GM21367 (cell line): ENCODE measurements at regions not wholly inside any gene's neighbourhood (a gene's known extent, or its start where the extent isn't known, plus 50 kb on each side); places are given as distances from the start of the nearest gene placed in this dataset.

Experiments used
- ATAC-seq: cut with Tn5 transposase; IDR thresholded peaks from one replicate; pipeline ENCODE4 v1.9.1; 2021; ENCODE audit not compliant: unreplicated experiment

DNA sequence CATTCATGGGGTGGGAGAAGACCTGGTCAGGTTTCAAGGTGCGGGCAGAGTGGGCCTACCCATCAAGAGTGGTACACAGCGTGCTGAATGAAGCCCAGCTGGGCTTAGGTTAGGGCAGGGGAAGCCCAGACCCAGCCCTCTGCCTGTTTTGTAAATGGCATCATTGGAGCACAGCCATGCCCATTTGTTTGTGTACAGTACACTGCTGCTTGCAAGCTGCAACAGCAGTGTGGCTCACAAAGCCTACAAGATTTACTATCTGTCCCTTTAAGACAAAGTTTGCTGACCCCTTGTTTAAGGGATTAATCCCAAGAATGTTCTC is 230.1 kb upstream of the TNRC6C start:
- no peak for ATAC-seq

DNA sequence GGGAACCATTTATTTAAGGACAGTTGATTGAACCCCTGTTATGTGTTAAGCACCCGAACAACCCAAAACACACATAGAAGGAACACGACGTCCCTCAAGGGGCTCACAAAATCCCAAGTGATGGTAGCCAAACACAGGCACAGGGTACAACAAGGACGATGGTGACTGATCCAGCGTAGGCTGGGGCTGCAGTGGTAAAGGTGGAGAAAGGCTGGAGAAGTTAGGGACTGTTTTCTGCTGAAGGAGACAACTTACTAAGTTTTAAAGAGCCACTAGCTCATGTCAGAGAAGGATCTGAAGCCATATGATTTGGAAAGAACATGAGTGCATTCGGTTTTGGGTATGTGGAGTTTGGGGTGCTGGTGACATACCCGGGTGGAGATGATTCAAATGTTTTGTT is 229.6 kb upstream of the TNRC6C start:
- no peak for ATAC-seq

DNA sequence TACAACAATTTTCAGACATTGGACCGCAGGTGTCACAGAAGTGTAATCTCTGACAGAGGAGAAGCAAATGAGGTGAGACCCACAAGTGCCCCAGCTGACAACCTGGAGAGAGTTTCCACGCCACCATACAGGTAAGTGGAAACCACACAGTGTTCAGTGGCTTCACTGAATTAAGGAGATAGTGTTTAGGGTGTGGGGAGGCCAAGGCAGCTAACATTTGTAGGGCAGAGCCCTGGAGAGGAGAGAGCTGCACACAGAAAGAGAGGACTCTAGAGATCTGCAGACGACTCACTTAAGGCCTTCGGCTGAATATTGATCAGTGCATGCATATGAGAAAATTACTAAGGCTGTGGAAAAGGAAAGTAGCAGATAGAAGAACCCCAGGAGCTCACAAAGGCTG is 228.9 kb upstream of the TNRC6C start:
- no peak for ATAC-seq

DNA sequence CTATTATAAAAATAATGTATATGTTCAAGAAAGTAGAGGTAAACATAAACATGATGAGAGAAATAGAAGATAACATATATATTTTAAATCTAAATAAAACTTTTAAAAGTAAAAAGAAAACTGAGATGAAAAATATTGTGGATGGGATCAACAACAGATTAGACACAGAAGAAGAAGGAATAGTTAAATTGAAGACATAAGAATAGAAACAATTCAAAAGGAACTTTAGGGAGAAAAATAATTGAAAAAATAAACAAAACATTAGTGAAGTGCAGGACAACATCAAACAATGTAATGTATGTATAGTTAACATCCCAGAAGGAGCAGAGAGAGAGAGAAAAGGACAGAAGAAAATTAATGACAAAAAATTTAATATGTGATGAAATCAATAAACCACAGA is 228.1 kb upstream of the TNRC6C start:
- no peak for ATAC-seq

DNA sequence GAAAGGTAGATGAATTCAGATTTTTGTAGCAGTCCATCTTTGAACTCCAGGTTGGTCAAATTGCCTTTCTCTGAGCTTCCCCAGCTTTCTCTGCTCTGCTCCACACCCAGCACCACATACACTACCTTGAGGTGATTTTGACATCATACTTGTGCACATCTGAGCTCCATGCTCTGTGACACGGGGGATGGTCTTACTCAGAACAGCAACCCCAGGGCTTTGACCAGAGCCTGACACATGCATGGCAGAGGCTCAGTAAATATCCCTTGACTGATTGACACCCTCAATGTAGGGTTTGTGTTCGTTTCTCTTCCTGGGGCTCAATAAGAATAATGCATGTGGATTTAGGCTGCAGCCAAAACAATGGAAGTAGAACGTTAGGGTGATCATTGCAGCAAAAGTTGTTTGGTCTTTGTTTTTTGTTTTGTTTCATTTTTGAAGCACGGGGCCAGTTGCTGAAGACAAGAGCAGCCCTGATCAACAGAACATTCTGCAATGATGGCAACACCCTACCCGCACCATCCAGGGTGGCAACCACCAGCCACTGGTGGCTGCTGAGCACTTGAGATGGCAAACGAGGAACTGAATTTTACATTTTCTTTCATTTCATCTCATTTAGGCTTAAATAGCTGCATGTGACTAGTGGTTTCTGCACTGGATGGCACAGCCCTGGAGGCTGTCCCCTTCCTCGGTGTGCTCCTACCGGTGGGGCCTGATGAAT is 224.8 kb upstream of the TNRC6C start:
- no peak for ATAC-seq

DNA sequence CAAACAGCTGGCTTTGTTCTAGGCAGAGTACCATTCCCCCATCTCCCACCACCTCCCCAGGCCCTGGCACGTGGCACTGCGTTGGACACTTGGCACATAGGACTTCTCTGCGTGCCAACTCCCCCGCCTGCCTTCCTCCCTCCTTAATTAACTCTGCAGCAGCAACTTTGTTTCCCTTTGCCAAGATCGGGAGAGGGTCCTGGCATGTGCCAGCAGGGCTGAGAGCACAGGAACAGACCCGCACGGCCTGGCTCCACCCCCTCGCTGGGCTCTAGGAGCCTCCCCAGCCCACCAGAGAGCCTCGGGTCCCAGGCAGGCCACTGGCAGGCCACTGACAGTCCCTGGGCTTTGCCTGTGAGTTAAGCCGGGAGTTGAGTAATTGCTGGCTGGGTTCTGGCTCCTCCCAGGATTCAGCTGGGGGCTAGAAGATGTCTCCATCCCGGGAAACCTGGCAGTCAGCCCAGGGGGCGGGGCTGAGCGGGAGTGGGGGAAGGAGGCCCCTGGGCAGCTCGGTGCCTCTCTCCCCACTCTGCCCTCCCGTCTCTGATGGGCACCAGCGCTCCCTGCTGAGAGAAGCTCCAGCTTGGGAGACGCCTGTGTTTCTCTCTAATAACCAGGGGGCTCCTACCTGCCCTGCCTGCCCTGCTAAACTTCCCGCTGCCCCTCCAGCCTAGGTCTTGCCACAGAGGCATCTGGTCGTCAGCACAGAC is 224.0 kb upstream of the TNRC6C start:
- ATAC-seq: no peak

DNA sequence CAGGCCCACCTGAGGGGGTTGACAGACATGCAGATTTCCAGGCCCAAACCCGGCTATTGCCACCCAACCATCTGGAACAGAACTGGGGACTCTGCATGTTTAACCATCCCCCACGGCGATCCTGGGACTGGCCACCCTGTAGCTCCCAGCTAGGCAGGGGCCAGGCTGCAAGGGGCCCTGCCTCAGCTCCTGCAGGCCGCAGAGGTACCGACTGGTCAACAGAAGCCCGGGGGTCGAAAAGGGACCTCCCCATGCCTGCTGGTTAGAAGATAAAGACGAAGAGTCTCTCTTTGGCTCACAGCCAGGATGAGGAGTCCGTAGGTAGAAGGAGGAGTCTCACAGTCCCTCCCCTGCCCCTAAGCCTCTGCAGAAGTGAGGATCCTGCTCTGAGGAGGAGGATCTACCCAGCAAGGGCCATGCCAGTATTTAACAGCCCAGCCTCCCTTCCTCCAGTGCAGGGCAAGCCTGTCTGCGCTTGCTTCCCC is 223.4 kb upstream of the TNRC6C start:
- ATAC-seq: no peak

DNA sequence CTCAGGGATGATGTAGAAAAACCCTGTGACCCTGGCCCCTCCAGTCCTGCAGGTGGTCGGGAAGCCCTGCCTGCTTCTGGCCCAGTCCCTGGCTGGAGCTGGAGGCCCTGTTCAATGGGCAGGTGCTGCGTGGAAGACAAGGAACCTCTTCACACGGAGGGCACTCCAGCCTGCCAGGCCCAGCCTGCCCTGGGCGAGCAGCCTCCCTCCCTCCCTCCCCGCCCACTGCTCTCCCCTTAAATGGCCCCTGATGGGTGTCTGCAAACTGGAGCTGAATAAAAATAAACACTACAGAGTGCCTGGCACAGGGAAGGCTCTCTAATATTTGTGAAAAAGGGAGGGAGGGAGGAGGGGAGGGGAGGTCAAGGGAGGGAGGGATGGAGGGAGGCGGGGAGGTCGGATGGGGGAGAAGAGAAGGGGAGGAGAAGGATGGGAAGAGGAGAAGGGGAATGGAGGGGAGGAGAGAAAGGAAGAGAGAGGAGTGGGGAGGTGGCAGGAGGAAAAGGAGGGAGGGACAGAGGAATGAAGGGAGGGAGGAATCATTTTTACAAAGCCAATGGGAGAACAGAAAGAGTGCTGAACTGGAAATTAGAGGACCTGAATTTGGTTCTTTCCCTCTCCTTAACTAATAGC is 222.8 kb upstream of the TNRC6C start:
- ATAC-seq: no peak

DNA sequence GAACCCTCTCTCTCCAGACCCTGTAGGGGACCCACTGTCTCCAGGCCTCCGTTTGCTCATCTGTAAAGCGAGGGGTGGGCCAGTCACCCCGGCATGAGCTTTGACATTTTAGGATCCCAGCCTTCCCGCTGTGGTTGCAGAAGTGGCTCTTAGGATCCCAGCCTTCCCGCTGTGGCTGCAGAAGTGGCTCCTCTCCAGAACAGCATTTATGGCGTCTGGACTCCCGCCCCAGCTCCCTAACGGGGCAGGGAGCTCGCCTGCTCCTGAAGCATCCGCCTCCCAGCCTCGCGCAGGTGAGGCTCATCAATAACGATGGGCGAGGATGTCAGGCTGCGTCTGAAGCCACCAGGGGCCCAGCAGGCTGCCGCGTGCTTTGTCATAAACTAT is 222.3 kb upstream of the TNRC6C start:
- ATAC-seq: no peak

DNA sequence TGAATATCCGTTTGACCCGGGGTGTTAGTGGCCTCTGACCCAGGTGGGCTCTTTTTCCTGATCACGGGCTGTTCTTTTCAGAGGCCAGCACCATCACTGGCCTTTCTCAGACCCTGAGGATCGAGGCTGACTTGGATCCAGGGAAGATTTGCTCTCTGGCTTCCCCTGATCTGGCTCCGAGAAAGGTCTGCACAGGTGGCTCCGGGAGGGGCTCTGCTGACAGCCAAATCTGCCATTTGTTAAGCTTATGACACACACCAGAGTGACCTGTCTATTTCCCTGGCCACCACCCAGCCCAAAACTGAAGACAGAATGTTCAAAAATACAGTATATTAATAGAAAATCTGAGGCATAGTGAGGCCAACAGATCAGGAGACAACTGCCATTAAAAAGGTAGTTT is 221.8 kb upstream of the TNRC6C start:
- ATAC-seq: no peak

DNA sequence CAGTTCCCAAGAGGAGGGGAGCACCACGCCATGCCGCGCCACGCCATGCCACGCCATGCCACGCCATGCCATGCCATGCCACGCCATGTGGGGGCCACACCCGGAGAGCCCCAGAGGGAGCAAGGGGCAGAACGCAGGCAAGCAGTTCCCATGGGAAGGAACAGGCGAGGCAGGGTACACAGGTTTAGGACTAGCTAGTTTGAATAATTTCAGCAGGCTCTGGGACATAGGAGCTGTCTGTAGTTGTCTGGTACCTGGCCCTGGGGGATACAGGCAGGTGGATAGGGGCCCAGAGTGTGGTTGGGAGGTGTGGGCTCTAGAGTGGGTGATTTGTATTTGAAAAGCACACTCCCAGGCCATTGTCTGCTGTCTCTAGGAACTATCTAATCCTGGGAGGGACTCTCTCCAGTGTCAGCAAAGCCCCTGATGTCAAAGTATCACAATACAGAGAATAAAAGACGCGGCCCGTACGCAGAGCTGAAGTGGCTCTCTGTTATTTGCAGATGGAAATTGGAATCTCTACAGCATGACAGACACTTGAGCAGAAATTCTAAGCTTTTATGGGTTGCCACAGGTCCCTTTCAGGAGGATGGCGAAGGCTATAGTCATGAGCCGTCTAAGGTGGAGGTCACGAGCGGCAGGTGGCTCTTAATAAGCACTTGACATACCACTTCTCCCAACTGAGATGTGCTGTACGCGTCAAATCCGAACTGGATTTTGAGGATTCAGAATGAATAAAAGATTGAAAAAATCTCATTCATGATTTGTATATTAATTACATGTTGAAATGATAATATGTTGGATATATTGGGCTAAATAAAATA is 220.8 kb upstream of the TNRC6C start:
- ATAC-seq: no peak

DNA sequence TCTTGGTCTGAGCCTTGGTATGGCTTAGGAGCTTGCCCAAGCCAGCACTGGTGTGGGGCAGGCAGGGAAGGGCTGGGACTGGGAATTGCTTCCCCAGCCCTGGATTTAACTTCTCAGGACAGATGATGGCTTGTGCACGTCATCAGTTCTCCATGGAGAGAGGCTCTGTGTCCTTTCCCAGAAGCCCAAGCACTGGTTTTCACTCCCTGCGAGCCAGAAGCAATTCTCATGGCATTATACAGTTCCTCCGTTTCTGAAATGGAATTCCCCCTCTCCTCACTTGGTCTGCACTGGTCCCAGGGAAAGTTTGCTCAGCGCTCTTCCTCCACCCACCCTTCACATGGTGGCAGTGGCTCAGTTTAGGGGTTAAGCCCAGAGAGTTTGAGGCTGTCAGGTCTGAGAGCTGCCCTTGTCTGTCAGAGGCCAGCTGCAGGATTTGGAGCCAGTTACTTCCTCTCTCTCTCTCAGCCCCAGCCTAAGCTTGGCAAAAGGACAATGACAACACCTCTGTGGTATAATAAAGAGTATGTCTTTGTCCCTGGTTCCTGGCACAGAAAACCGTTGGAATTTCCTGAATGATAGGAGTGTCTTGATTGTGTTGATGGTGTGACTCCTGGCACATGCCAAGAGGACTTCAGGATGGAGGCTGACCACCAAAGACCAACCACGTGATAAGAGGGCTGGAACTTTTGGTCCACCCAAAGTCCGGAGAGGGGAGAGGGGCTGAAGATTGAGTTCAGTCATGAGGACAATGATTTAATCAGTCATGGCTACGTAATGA is 219.6 kb upstream of the TNRC6C start:
- ATAC-seq: no peak

DNA sequence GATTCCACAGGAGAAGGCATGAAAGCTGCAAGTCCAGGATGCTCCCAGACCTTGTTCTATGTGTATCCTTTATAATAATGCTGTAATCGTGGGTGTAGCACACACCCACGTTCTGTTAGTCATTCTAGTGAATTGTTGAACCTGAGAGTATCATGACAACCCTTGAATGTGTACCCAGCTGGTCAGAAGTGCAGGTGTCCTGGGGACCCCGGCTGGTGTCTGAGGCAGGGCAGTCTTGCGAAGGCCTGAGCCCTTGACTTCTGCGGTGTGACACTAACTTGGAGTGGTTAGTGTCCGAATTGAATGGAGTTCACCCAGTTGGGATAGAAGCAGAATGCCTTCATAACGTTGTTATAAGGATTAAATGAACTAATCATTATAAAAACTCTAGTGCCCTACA is 218.0 kb upstream of the TNRC6C start:
- no peak for ATAC-seq

DNA sequence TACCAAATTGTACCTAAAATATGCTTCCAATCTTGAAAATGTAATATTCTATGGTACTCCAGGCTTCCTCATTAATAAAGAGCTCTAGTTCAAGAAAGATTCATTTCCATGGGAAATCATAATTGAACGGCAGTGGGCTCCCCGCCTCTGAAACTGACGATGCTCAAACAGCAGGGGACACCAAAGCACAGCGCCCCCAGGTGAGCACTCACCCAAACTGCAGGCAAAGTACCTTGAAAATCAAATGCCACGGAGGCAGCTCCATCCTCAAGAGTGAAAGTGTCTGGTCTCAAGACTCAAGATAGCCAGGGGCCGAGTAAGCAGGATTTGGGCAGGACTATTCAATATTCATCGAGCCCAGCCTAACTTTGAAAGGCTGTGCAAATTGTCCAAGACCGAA is 217.4 kb upstream of the TNRC6C start:
- no peak for ATAC-seq

DNA sequence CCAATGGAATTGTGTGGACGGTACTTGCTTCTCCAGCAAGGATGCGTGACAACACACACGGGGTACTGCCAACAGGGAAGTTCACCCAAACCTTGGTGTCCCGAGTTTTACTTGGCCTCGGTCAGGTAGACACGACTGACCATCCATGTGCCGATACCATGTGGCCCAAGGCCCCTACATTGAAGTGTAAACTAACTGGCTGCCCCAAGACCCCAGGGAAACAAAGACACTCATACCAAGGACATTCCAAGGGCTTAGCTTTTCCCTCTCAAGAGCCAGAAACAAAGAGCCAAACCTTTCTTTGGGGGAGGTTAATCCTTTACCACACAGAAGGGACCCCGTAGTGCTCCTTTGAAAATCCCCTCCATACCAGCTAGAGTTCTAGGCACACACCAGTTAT is 215.9 kb upstream of the TNRC6C start:
- no peak for ATAC-seq

DNA sequence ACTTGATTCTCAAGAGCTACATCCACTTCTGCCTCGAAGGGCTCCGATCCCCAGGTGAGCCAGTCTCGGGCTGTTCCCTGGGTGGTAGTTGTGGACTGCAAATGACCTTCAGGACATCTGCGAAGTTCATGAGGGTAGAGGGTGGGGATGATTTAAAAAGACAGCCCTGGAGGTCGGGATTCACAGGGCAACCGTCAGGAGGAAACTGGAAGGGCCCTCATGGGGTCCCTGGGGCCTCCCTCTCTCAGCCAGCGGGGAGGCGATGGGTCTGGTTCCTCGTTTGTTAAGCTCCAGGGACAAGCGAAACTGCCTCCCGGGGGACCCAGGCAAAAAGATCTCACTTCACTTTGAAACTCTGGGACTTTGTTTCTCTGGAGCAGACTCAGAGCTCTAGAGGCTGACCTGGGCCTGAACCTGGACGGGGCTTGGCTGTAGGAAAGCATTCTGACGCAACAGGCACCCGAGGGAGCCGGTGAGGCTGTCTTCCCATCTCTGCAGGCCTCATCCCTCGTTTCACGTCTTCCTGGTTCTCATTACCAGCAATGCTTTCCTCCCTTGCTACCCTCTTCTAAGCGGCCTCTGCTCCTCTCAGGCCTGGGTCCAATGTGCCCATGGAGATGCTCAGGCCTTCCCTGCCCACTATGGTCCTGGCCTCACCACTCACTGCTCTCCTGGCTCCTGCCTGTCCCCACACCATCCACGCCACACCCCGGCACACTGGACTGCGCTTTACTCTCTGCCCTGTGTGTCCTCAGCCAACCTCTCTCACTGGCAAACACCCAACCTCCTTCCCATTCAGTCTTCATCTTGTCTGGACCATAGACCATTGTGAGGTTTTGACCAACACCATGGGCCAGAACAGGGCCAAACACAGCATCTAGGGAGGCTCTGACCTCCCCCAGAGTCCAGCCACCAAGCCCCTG is 214.2 kb upstream of the TNRC6C start:
- no peak for ATAC-seq

DNA sequence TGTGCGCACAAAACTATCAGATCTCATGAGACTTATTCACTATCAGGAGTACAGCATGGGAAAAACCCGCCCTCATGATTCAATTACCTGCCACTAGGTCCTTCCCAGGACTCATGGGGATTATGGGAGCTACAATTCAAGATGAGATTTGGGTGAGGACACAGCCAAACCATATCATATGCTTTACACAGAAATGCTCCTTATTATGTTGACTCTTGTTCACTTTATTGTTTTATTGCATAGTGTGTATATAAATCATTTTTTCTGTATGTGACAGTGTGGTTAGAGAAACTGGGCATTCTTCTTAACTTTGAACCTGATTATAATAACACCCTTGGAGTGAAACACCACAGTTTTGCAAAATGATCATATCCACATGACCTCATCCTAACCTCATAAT is 212.8 kb upstream of the TNRC6C start:
- ATAC-seq: no peak

DNA sequence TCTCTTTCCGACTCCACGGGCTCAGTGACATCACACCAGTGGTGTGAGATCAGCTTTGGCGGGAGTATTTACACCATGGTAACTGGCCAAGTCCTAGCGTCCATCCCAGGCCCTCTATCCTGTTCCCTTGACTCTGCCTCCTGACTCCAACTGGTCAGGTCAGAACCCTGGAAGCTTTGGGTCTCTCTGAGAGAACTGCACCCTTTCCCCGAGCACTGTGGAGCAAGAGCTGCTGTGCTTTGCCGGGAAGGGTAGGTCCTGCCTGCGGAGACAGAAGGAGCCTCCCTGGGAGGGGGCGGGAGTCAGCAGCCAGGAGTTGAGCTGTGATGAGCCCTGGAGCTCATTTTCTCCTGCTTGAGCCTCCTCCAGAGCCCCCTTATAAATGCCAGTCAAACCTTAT is 212.1 kb upstream of the TNRC6C start:
- ATAC-seq: no peak

DNA sequence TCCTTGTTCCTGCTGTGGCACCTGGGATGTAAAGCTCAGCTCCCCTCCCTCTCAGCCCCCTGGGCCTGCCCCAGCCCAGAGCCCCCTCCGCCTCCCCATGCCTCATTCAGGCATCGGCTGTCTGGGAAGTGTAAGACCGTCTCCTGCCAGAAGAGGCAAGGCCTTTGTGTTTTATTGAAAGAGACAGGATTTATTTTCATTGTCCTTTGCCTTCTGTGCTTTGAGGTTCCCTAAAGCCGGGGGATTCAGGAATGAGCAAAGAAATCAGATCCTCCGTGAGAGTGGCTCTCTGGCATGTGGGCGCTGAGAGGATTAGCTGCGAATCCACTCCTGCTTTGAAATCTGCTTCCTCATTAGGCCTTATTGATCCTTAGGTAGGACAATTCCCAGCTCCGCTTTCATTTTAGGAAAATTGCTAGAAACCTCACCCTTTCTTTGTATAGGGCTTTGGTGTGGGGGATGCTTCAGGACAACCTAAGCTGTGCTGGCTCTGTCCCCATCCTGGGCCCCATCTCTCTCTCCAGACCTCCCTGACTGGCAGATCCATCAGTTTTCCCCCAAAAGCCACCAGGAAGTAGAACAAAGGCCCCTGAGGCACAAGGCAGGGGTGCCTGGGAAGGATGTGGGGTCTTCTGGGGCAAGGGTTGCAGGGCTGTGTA is 211.5 kb upstream of the TNRC6C start:
- ATAC-seq: no peak
